C4-2B (cell line): ENCODE measurements at regions not wholly inside any gene's neighbourhood (a gene's known extent, or its start where the extent isn't known, plus 50 kb on each side); places are given as distances from the start of the nearest gene placed in this dataset.

Source experiments
- H3K27ac ChIP-seq: fragments of 450-650 bp; 2 replicates; pipeline ENCODE4 v1.5.1; 2017
- ZFX ChIP-seq: fragments of 450-650 bp; IDR thresholded peaks from 2 replicates; pipeline ENCODE4 v1.6.1; 2017
- TF ChIP-seq, protein P1 (sequence below): fragments of 450-650 bp; conservative IDR thresholded peaks from 2 replicates; pipeline ENCODE4 v1.5.1; 2017; ENCODE audit warnings: mild to moderate bottlenecking

DNA sequence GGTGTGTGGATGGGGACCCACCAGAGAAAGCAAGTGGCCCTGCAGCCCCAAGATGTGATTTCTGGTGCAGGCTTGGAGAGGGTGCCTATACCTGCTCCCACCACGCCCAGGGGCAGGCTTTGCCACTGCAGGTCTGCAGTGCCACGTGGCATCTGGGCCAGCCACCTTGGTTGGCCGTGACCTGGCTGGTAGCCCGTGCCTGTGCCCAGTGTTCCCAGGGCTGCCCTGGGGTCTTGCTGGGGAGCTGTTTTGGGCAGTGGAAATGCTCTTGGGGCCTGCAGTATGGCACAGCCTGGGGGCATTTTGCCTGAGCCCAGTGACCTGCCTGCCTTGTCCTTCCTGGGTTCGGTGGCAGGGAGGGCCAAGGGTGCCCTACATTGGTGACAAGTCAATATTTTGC lies 203.4 kb downstream of the UBE3A start:
- no peak overlapping the region for H3K27ac ChIP-seq

DNA sequence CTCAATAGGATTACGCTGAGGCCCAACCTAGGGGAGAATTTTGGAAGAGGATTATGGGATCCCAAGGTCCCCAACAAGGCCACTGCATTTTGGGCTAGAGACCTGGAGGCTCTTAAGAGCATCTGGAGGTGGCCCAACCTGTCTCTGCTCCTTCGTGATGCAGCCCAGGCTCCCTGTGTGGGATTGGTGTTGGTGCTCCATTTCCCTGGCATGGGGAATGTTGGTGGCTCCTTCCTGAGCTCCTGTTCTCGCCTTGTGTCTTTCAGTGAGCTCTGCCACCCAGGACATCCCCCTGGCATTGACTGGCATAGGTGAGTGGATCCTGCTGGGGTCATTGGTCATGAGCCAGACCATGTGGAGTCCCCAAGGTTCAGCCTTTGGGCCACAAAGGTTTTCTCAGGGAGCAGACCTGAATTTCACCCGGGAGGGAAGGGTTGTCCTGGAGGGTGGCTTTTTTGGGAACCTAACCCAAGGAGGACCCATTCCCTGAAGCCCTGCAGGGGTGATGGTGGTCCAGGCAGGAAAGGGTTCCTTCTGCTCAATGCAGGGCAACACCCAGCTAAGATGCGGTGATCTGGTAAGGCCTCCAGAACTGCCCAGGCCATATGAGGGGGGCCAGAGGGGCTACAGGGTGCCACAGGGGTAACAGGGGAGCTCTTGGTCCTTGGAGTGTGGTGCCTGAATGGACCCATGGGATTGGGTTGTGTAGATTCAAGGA lies 202.5 kb downstream of the UBE3A start:
- TF ChIP-seq, protein P1, sequence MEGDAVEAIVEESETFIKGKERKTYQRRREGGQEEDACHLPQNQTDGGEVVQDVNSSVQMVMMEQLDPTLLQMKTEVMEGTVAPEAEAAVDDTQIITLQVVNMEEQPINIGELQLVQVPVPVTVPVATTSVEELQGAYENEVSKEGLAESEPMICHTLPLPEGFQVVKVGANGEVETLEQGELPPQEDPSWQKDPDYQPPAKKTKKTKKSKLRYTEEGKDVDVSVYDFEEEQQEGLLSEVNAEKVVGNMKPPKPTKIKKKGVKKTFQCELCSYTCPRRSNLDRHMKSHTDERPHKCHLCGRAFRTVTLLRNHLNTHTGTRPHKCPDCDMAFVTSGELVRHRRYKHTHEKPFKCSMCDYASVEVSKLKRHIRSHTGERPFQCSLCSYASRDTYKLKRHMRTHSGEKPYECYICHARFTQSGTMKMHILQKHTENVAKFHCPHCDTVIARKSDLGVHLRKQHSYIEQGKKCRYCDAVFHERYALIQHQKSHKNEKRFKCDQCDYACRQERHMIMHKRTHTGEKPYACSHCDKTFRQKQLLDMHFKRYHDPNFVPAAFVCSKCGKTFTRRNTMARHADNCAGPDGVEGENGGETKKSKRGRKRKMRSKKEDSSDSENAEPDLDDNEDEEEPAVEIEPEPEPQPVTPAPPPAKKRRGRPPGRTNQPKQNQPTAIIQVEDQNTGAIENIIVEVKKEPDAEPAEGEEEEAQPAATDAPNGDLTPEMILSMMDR: no peak
- no peak for TF ChIP-seq ZFX
- H3K27ac ChIP-seq: no peak overlapping the region

More for the DNA sequence above, 203.4 kb downstream of the UBE3A start:
- TF ChIP-seq, protein P1: no peak
- TF ChIP-seq ZFX: no peak

DNA sequence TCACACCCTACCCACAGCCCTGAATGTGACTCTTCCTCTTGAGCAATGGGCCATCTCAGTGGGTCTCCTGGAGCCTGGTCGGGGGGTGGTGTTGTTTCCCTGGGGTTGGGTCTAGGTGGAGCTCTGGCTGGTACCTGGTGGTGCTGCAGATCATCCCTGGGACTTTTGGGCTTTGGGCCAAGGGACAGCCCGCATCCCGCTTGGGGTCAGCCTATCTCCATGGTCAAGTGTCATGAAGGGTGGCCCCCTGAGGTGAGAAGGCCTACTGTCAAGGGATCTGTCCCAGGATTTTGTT lies 202.0 kb downstream of the UBE3A start:
- TF ChIP-seq, protein P1: no peak
- TF ChIP-seq ZFX: no peak
- no peak overlapping the region for H3K27ac ChIP-seq

DNA sequence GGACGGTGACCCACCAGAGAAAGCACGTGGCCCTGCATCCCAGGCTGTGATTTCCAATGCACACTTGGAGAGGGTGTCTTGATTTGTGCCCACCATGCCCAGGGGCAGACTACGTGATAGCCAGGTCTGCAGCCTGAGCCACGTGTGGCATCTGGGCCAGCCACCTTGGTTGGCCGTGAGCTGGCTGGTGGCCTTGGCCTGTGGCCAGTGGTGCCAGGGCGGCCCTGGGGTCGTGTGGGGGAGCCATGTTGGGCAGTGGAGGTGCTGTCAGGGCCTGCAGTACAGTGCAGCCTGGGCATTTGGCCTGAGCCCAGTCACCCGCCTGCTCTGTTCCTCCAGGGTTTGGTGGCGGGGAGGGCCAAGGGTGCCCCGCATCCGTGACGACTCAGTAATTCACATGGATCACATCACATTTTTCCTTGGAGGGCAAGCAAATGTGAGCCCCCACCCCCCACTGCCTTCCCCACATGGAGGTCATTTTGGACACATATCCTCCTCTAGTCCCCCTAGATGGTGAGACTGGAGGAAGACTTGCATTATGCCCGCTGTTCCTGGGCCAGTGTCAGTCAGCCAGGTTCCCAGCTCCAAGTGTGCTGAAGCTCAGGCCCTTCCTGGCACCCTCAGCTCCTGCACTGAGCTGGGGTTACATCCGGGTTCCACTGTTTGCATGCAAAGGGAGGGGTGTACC lies 201.4 kb downstream of the UBE3A start:
- no peak overlapping the region for H3K27ac ChIP-seq
- TF ChIP-seq, protein P1: no peak
- no peak for TF ChIP-seq ZFX

DNA sequence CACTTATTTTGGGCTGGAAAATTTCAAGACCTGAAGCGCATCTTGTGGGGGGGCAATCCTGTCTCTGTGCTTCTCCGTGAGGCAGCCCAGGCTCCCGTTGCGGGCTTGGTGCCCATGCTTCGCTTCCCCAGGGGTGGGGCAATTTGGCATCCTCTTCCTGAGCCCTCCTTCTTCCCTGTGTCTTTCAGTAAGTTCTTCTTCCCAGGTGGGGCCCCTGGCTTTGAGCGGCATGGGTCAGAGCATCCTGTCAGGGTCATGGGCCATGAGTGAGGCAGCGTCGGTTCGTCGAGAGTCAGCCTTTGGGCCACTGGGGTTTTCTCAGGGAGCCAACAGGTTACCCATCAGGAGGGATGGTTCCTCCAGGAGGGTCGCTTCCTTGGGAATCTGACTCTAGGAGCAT lies 200.7 kb downstream of the UBE3A start:
- TF ChIP-seq, protein P1: no peak
- TF ChIP-seq ZFX: no peak

DNA sequence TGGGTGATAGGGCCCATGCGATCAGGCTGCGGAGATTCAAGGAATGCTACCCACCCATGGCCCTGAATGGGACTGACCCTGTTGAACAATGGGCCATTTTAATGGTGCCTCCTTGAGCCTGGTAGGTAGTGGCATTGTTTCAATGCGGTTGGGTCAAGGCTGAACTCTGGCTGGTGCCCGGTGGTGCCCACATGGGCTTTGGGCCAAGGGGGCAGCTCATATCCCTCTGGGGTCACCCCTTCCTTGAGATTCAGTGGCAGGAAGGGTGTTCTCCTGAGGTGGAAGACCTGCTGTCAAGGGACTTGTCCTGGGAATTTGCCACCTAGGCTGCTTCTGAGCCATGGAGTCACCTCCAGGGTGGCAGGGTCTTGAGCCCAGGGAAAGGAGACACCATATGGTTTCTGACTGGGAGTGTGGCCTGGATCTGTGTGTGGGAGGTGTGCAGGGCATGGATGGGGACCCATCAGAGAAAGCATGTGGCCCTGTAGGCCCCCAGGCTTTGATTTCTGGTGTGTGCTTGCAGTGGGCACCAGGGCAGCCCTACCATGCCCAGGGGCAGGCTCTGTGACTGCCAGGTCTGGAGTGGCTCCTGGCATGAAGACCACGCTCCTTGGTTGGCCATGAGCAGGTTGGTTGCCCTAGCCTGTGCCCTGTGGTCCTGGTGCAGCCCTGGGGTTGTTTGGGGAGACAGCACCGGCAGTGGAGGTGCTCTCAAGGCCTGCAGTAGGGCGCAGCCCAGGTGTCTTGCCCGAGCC lies 199.9 kb downstream of the UBE3A start:
- H3K27ac ChIP-seq: no peak overlapping the region
- TF ChIP-seq ZFX: no peak
- TF ChIP-seq, protein P1: no peak

More for the DNA sequence above, 200.7 kb downstream of the UBE3A start:
- H3K27ac ChIP-seq: no peak overlapping the region
